PC-9 (cell line): ENCODE measurements at regions not wholly inside any gene's neighbourhood (a gene's known extent, or its start where the extent isn't known, plus 50 kb on each side); places are given as distances from the start of the nearest gene placed in this dataset.

Source experiments
- EZH2 ChIP-seq: fragments of 200-600 bp; sonication (generic); IDR thresholded peaks from 2 replicates; pipeline ENCODE4 v1.8.0; 2017; ENCODE audit warnings: antibody characterized with exemption, low read depth
- TF ChIP-seq, protein P1 (sequence below): fragments of 200-600 bp; sonication (generic); conservative IDR thresholded peaks from 2 replicates; pipeline ENCODE4 v1.6.1; 2017; ENCODE audit warnings: mixed run types, antibody characterized with exemption, mild to moderate bottlenecking, moderate library complexity

DNA sequence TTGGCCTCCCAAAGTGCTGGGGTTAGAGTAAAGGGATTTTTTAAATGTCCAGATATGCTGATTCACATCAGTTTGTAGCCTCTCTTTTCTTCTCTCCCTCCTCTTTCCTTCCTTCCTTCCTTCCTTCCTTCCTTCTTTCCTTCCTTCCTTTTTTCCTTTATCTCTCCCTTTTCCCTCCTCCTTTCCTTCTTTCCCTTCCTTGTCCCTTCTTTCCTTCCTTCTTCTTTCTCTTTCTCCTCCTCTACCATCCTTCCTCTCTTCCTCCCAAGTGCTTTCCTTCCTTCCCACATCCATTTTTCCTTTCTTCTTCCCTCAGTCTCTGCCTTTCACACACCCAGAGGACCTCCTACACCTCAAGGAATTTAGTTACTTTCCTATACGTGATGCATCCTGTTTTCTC, 671.8 kb downstream of the HS3ST4 start:
- TF ChIP-seq, protein P1, sequence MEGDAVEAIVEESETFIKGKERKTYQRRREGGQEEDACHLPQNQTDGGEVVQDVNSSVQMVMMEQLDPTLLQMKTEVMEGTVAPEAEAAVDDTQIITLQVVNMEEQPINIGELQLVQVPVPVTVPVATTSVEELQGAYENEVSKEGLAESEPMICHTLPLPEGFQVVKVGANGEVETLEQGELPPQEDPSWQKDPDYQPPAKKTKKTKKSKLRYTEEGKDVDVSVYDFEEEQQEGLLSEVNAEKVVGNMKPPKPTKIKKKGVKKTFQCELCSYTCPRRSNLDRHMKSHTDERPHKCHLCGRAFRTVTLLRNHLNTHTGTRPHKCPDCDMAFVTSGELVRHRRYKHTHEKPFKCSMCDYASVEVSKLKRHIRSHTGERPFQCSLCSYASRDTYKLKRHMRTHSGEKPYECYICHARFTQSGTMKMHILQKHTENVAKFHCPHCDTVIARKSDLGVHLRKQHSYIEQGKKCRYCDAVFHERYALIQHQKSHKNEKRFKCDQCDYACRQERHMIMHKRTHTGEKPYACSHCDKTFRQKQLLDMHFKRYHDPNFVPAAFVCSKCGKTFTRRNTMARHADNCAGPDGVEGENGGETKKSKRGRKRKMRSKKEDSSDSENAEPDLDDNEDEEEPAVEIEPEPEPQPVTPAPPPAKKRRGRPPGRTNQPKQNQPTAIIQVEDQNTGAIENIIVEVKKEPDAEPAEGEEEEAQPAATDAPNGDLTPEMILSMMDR: no peak
- TF ChIP-seq EZH2: no peak
